A549 (cell line): ENCODE measurements at regions not wholly inside any gene's neighbourhood (a gene's known extent, or its start where the extent isn't known, plus 50 kb on each side); places are given as distances from the start of the nearest gene placed in this dataset.

Experiments
- CHD2 ChIP-seq: fragments of 150-350 bp; IDR thresholded peaks from 2 replicates; pipeline ENCODE4 v1.6.1; 2014; ENCODE audit warnings: low read length; ENCODE audit not compliant: partially characterized antibody
- EP300 ChIP-seq, 2 experiments: fragments of >200 bp; sonication (Bioruptor Twin); formaldehyde crosslinking; IDR thresholded peaks; 2 replicates in 1 of 2; 3 replicates in 1 of 2; pipeline ENCODE4 v1.6.1; 2016 to 2017
- HDAC2 ChIP-seq: fragments of 200-600 bp; sonication (generic); IDR thresholded peaks from 2 replicates; pipeline ENCODE4 v1.6.1; 2016
- HOXA7 ChIP-seq: fragments of 250-450 bp; sonication (Bioruptor Pico); IDR thresholded peaks from 2 replicates; pipeline ENCODE4 v1.5.0; 2020; ENCODE audit warnings: mild to moderate bottlenecking, moderate library complexity
- MAZ ChIP-seq: fragments of 150-350 bp; IDR thresholded peaks from 2 replicates; pipeline ENCODE4 v1.6.1; 2014; ENCODE audit warnings: antibody characterized with exemption, low read depth, low read length, borderline replicate concordance
- POLR2A ChIP-seq: IDR thresholded peaks from 2 replicates; pipeline ENCODE4 v1.6.1; 2012; ENCODE audit warnings: mild to moderate bottlenecking, low read length
- SMC3 ChIP-seq: fragments of >200 bp; sonication (Bioruptor Twin); formaldehyde crosslinking; IDR thresholded peaks from 3 replicates; pipeline ENCODE4 v1.6.1; 2018; ENCODE audit warnings: inconsistent platforms
- TF ChIP-seq, protein P1 (sequence below): fragments of >200 bp; sonication (Bioruptor Twin); formaldehyde crosslinking; IDR thresholded peaks from 3 replicates; pipeline ENCODE4 v1.5.1; 2016
- TF ChIP-seq, protein P2 (sequence below): IDR thresholded peaks from 2 replicates; pipeline ENCODE4 v1.6.1; 2012

DNA sequence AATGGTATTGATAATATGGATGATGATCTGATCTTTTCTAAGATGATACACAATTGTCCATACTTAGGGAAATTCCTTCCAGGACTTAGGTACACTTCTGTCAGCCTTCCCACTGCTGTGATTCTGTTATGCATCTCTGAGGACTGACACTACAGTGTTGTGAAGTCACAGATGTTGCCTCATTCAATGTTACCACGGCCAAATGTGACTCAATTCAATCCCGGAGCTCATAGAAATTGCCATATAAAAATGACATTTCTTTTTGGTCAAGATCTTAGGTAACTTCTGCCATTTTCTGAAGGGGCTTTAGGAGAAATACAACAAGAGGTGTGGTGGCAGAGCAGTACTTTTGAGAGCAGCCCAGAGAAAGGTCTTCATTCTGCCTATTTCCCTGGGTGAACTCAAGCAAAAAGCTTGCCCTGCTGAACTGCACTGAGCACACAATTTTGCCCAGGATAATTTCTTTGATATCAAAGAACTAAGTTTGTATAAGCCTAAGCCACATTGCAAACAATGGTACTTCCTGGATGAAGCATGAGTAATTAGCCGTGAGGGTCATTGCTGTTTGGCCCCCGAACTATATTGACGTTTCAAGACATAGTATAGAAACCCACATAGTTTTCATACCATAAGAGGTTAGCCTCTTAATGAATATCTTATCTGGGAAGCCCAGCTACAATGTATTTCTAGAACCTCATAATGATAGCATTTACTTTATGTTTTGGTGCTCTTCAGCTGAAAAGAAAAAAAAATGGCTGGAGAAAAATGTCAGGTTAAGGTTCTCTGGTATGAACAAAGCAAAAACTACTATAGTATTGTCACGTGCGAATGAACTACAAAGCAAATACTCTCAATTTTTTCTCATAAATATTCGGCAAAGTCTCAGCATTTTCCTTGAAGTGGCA lies 437.4 kb downstream of the MEIS1 start:
- TF ChIP-seq POLR2A (no peak), CHD2 (no peak), HDAC2 (no peak), MAZ (no peak), HOXA7 (CRISPR knock-in tag) (no peak), EP300 (IDR thresholded peaks at IDR 0.05) (no peak), SMC3 (no peak)
- TF ChIP-seq, protein P1, sequence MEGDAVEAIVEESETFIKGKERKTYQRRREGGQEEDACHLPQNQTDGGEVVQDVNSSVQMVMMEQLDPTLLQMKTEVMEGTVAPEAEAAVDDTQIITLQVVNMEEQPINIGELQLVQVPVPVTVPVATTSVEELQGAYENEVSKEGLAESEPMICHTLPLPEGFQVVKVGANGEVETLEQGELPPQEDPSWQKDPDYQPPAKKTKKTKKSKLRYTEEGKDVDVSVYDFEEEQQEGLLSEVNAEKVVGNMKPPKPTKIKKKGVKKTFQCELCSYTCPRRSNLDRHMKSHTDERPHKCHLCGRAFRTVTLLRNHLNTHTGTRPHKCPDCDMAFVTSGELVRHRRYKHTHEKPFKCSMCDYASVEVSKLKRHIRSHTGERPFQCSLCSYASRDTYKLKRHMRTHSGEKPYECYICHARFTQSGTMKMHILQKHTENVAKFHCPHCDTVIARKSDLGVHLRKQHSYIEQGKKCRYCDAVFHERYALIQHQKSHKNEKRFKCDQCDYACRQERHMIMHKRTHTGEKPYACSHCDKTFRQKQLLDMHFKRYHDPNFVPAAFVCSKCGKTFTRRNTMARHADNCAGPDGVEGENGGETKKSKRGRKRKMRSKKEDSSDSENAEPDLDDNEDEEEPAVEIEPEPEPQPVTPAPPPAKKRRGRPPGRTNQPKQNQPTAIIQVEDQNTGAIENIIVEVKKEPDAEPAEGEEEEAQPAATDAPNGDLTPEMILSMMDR: no peak
- TF ChIP-seq, protein P2, sequence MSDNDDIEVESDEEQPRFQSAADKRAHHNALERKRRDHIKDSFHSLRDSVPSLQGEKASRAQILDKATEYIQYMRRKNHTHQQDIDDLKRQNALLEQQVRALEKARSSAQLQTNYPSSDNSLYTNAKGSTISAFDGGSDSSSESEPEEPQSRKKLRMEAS: no peak
